SW480 (cell line): ENCODE measurements at regions not wholly inside any gene's neighbourhood (a gene's known extent, or its start where the extent isn't known, plus 50 kb on each side); places are given as distances from the start of the nearest gene placed in this dataset.
"Not testable (repeated sequence)": the region's sequence is repeated elsewhere in the genome, so short reads cannot be mapped to it uniquely, and the experiment has no call there.

Experiments used
- DNase-seq: peaks from one replicate; pipeline ENCODE4 v3.0.0-alpha.2; 2016; ENCODE audit warnings: low spot score

DNA sequence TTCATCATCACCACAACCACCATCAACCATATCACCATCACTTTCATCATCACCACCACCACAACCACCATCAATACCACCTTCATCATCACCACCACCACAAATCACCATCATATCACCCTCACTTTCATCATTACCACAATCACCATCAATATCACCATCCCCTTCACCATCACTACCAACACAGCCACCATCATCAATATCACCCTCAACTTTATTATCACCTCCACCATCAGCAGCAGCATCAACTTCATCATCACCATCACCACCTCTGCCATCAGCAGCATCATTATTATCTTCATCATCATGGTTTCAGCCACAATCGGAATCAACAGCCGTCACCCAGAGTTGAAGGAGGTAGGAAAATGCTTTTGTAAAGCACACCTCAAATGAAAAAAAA lies 225.7 kb upstream of the SULF2 start:
- no peak for DNase-seq

GRCh38 chr20:48010623-48011022 lies 225.3 kb upstream of the SULF2 start:
- no peak for DNase-seq

DNA sequence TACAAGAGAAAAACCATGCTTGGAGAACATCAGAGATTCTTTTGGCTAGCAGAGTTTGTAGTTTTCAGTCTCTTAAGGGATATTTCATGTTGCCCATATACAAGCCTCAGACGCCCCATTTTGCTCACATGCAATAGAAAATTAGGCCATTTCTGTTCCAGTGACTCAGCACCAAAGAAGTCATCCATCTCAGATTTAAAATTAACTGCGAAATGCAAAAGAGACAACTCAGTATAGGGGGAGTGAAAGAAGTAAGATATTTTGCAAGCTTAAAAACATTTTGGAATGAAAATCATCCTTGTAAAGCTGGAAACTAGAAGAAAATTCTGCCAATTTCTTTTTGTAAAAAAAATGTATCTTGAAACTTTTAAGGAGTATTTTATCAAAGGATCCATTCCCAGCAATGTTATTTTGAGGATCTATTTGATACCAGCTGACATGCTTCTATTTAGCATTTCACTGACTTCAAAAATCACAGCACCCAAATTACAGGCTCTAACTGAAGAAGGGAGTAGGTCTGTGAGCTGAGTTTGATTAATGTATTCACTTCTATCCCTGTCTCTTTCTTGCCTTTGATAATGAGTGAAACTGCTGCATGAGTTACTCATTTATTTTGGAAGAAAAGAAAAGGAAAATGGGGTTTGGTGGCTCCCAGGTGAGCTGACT lies 223.7 kb upstream of the SULF2 start:
- no peak for DNase-seq

DNA sequence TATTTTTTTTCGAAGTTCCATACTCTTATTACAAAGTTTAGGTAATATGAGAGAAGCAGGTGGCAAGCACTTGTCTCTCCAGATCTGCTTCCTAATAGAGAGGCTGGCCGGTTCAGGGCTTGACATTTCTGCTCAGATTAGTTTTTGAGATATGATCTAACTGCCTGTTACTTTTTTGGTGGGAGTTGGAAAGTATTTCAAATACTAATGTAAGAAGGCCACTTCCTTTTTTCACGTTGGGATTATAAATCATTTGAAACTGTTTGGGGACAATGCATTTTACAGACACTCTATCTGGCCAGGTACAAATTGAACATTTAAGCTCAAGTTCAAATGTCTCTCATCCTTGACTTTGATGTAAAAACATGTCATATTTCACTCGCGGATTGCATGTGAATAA lies 222.1 kb upstream of the SULF2 start:
- DNase-seq = no peak

DNA sequence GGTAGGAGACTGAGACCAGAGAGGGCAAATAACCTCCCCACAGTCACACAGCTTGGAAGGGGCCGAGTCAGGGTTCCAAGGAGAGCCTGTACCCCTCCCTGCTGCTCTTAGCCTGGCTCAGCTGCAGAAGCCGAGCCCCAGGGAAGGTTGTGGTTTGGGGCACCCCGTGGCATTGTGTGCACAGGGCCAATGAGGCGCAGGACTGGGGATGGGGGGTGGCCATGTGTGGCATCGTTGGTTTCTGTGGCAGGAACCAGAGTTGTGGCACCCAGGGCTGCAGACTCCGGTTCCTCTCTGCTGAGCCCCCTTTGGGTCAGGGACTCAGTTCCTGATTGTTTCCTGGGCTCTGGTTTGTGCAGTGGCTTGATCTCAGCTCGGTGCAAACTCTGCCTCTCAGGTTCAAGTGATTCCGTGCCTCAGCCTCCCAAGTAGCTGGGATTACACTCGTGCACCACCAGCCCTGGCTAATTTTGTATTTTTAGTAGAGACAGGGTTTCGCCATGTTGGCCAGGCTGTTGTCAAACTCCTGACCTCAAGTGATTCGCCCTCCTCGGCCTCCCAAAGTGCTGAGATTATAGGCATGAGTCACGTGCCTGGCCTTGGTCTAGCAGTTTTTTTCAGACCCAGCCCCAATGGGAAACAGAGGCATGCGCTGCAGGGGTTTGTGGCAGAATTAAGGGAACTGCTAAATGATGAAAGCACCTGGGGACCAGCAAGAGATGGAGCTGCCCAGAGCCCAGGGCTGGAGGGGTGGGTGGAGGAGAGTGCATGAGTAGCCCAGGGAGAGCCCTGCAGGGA lies 221.0 kb upstream of the SULF2 start:
- no peak for DNase-seq

GRCh38 chr20:48003021-48003420 lies 217.7 kb upstream of the SULF2 start:
- DNase-seq = no peak

GRCh38 chr20:48002517-48002970 lies 217.3 kb upstream of the SULF2 start:
- no peak for DNase-seq

DNA sequence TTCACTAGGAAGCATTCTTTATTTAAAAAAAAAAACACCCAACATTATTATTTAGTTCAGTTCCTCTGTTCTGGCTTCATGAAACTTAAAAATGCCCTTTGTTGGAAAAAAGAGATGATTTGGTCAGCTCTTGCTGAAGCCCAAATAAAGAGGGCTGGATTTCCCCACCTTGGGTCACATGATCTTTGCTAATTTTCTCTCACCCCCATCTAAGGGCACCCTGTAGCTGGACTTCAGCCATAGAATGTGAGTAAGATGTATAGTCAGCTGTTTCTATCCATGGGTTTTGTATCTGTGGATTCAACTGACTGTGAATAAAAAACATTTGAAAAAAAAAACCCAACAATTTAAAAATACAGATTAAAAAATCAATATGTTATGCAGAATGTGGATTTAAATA lies 213.9 kb upstream of the SULF2 start:
- DNase-seq = no peak

- no peak for DNase-seq
These were observed 213.5 kb upstream of the SULF2 start for GRCh38 chr20:47998736-47999135.

DNA sequence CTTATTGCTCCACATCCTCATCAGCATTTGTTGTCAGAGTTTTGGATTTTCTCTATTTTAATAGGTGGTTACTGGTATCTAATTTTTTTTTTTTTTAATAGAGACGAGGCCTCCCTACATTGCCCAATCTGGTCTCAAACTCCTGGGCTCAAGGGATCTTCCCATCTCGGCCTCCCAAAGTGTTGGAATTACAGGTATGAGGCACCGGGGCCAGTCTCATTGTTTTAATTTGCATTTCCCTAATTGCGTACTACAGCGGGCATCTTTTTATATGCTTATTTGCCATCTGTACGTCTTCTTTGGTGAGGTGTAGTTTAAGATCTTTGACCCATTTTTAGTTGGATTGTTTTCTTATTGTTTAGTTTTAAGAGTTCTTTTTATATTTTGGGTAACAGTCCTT lies 210.4 kb upstream of the SULF2 start:
- DNase-seq = no peak

DNA sequence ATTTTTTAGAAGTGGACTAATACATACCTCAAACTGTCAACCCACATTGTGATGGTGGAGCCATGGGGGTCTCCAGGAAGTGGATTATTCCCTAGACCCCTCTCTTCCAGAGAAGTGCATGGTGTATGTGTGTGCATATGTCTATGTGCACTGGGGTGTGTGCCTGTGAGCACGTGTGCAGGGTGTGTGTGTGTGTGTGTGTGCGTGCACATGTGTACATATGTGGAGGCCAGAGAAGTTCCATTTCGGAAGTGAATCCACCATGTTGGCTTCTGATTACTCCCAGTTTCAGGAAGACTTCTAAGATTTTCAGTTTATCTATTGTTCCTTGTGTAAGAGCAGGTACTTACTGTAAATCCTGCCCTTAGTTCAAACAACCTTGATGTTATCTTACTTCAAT lies 208.5 kb upstream of the SULF2 start:
- no peak for DNase-seq

- DNase-seq = no peak
These were observed 207.9 kb upstream of the SULF2 start for GRCh38 chr20:47993035-47993755.

DNA sequence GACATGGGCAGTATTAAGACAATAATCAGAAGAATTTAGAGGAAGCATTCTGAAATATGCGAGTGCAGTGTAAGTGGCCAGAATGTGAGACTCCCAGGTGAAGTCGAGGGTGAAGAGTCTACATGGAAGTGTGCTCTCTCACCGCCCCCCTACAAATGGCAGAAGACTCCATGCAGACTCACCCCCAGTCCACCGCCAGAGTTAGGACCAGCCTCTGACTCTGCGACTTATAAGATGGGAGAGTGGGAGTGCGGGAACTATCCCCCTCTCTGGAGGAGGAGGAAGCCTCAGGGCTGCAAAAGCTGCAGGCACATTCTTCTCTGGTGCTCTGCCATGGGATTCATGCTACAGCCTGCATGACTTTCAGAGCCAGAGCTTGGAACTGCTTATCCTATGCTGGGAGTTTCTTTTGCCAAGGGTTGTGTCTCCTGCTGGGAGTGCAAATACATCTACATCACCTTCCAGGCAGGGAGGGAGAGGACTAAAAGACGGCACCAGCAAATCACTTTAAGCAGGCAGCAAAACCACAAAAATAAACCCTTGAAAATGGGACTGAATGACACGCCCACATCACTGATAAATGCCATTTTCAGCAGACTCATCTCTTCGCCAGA lies 206.7 kb upstream of the SULF2 start:
- DNase-seq = no peak

DNA sequence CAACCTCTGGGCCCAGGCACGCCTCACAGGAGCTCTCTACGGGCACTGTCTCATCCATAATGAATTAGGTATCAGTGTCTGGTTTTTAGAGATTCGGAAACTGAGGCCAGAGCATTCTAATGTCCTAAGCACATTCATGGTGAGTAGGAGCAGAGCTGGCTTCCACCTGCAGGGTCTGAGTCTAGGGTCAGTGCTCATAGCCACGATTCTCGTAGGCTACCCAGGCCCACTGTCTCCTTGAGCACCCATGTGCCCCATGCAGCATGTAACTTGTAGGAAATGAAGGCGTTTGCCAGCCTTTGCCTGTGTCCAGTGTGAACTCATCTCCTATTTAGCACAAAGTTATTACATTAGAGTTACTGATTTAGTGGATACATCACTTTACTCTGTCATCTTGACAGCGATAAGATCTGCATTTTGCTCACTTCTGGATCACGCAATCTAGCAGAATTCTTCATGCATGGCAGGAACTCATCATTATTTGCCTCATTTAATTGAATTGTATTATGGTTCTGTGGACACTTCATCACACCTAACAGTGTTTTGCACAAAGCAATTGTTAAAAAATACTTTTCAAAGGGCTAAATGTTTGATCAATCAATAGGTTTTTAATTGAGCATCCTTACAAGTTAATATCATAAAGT lies 205.3 kb upstream of the SULF2 start:
- no peak for DNase-seq

DNA sequence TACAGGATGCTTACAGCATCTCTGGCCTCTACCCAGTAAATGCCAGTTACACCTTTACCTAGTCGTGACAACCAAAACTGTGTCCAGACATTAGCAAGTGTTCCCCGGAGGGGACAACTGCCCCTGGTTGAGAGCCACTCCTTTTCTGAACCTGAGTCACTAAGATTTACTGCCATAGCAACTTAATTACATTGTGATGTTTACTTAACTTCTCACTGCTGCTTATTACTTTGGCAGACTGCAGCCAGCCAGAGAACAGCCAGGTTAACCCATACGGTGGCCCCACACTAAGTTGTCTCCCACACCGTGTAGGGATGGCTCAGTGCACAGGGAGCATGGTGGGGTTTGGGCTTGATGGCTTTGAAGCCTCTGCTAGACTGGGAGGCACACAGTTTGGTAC lies 204.7 kb upstream of the SULF2 start:
- DNase-seq = peak; percentile 43

DNA sequence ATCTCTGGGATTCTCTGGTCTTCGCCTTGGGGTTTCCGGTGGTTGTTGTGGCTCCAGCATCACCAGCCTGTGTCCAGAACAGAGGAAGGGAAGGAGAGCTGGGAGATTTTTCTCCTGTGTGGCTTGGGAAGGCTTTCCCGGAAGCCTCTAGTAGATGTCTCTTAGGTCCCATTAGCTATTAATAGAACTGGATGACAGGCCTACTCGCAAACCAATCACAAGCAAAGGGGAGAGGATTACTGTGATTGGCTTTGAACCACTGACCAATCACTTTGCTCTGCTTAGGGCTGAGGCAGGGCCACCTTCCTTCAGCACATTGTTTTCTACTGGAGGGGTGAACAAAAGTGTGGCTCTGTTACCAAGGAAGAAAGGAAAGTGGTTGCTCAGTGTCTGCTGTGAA lies 203.4 kb upstream of the SULF2 start:
- DNase-seq = no peak

DNA sequence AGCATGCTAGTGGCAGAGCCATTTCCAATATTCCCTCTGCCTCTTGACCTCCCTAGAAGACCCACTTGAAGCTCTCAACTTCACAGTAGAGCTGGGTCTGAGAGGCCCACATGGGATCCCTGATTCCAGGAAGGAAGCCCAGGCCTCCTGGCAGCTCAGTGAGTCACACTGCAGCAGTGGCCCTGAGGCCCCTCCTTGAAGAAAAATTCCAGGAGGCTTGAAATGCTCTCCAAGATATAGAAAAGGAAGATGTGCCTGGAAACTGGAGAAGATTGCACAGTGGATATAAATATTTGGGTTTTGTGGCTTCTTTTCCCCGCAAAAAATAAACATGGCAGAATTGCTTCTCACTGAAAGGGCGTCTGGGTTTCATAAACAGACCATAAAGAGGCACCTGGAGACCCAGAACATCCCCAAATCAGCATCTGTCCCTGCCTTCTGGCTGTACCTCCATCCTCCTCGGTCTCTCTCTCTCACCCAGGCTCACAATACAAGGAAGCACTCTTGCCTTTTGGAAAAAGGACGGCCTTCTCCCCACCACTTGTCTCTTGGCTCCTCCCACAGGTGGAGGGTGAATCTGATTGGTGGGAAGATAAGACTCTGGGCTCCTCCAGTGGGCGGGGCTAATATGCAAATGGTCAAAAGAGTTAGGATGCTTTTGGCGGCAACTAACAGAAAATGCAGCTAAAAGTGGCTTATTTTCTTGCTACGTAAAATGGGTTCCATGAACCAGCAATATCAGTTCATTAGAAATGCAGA lies 200.0 kb upstream of the SULF2 start:
- peak; percentile 53 for DNase-seq

- no peak for DNase-seq
These were observed 199.2 kb upstream of the SULF2 start for GRCh38 chr20:47984437-47984836.

DNA sequence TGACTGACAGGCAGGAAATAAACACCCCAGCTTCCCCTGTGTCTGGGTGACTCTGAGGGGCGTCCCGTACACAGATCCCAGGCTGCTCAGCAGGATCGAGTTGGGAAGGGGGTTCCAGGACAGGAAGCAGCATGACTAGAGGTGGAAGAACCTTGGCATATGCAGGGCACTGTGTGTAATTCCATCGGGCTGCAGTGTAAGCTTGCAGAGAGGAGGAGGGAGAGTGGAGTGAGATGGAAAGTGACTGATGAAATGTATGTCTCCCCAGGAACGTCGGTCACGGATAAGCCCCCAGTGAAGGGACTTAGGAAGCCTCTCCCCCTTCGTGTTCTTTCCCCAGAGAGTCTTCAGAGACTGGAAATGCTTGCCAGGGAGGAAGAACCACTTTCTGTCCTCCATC lies 198.4 kb upstream of the SULF2 start:
- DNase-seq = not testable (repeated sequence)

GRCh38 chr20:47982574-47983360 lies 197.5 kb upstream of the SULF2 start:
- peak; percentile 61 for DNase-seq

GRCh38 chr20:47981222-47981621 lies 195.9 kb upstream of the SULF2 start:
- DNase-seq = no peak
